M059J (cell line): ENCODE measurements at regions not wholly inside any gene's neighbourhood (a gene's known extent, or its start where the extent isn't known, plus 50 kb on each side); places are given as distances from the start of the nearest gene placed in this dataset.
A peak's percentile ranks its signal among the peaks of the same experiment; 100 is the strongest.
"Not testable (repeated sequence)": the region's sequence is repeated elsewhere in the genome, so short reads cannot be mapped to it uniquely, and the experiment has no call there.

Source experiments
- DNase-seq: peaks from one replicate; pipeline ENCODE4 v3.0.0-alpha.2; 2012; ENCODE audit warnings: low read depth

- DNase-seq: not testable (repeated sequence)
Measured at GRCh38 chr1:5766996-5767395, 225.2 kb downstream of the NPHP4 start.

- DNase-seq: no peak
Measured at GRCh38 chr1:5765997-5766913, 226.0 kb downstream of the NPHP4 start.

- no peak for DNase-seq
Measured at GRCh38 chr1:5765483-5765882, 226.7 kb downstream of the NPHP4 start.

GRCh38 chr1:5764959-5765358 lies 227.3 kb downstream of the NPHP4 start:
- DNase-seq: no peak

- no peak for DNase-seq
Measured at GRCh38 chr1:5764464-5764863, 227.8 kb downstream of the NPHP4 start.

- DNase-seq: no peak
Measured at GRCh38 chr1:5763696-5764370, 228.4 kb downstream of the NPHP4 start.

DNA sequence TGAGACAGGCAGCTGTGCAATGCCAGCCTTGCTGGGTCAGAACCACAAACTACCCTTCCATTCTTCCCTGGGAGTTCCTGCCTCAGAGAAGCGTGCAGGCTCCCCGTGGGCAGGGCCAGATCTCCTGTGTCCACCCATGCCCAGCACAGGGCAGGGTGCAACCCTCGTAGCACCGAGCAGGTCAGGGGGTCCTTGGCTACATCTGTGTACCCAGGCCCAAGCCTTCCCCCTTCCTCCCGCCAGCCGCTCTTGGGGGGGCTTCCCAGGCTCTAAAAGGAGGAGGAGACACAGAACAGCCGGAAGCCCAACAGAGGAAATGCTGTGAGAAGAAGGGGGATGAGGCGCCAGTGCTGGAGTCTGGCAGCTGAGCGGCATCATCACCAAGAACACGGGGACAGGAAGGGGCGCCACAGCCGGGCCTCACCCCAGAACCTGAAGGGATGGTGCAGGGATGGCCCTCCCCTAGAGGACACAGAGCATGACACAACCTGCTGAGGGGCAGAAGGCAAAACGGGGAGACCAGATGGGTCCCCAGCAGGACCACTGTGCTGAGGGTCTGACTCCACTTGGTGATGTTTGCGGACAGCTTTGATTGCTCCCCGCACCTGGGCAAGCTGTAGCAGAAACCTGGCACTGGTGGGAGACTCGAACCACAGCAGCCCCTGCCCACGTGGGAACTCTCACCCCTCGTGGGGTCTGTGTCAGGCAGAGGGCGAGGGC lies 233.2 kb downstream of the NPHP4 start:
- DNase-seq: no peak

- DNase-seq: no peak
Measured at GRCh38 chr1:5758000-5758858, 234.0 kb downstream of the NPHP4 start.

- DNase-seq: no peak
Measured at GRCh38 chr1:5757187-5757805, 234.9 kb downstream of the NPHP4 start.

DNA sequence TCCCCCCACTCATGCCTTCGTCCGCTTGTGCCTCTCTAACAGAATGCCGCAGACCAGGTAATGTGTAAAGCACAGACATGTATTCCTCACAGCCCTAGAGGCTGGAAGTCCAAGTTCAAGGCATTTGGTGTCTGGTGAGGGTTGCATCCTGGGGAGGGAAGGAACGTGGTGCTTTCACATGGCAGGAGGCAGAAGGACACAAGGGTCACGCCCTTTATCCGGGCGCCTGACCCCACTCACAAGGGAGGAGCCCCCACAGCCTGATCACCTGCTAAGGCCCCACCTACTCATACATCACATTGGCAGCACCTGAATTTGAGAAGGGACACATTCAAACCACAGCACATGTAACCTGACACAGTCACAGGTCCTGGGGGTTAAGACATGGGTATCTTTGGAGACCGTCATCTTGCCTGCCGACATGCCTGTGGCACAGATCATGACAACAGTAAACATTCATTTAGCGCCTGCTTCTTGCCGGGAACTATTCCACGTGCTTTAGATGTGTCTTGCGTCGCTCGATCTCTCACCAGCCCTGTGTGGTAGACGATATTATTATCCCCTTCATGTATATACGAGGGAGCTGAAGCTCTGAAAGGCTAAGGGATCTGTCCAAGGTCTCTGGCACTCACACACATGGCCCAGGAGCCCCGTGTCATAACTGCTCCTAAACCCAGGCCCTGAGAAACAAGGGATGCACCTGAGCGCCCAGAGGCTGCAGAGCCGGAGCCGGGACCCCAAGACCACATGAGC lies 235.6 kb downstream of the NPHP4 start:
- DNase-seq: no peak

- DNase-seq: no peak
Measured at GRCh38 chr1:5755552-5756125, 236.6 kb downstream of the NPHP4 start.

DNA sequence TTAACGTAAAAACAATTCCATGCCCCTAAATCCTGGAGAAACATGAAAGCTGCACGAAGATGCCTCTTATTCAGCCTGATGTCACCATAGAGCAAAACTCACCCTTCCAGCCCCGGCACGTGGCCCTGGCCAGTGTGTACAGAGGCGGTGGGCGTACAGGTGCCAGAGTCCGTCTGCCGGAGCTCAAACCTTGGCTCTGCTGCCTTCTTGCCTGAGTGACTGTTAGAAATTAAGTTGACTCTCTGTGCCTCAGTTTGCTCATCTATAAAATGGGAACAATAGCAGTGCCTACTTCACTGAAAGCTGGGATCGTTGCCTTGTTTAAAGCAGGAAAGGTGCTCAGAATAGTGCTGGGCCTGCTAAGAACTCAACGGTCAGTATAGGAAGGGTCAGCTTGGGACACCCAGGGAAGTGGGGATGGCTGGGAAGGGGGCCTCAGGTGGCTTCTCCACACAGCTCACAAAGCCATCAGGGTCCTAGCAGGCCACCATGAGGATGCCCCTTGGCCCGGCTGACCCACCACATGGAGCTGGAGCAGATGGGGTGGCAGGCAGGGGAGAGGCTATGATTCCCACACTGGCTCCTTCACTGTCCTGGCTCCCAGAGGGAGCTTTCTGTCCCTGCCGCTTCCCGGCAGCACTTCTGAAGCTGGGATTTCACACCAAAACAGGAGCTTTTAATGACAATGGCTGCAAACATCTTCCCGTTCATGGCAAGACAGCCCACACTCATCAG lies 237.2 kb downstream of the NPHP4 start:
- DNase-seq: no peak

- no peak for DNase-seq
Measured at GRCh38 chr1:5753549-5754421, 238.4 kb downstream of the NPHP4 start.

- no peak for DNase-seq
Measured at GRCh38 chr1:5752746-5753548, 239.3 kb downstream of the NPHP4 start.

- peak; percentile 11 for DNase-seq
Measured at GRCh38 chr1:5751833-5752745, 240.1 kb downstream of the NPHP4 start.

GRCh38 chr1:5751163-5751540 lies 241.1 kb downstream of the NPHP4 start:
- no peak for DNase-seq
